Breast epithelium (tissue), 3 donors: ENCODE measurements at regions not wholly inside any gene's neighbourhood (a gene's known extent, or its start where the extent isn't known, plus 50 kb on each side); places are given as distances from the start of the nearest gene placed in this dataset.

Experiments used
- CTCF ChIP-seq, 3 donors: fragments of 450-650 bp; IDR thresholded peaks; one replicate each; pipeline ENCODE4 v1.5.1; 2016 to 2017; ENCODE audit warnings: antibody characterized with exemption in 3 of 3, mild to moderate bottlenecking in 3 of 3, moderate library complexity in 3 of 3
- POLR2AphosphoS5 ChIP-seq, 3 donors: sonication (generic); formaldehyde crosslinking; IDR thresholded peaks; one replicate each; pipeline ENCODE4 v1.6.1; 2017; ENCODE audit warnings: antibody characterized with exemption in 3 of 3

- TF ChIP-seq CTCF (IDR thresholded peaks at IDR 0.05) = no peak
- no peak for TF ChIP-seq POLR2AphosphoS5 (IDR thresholded peaks at IDR 0.05)
Measured at GRCh38 chr3:15873415-15873814, 75.6 kb upstream of the ANKRD28 start.
